ENCODE measurements at regions not wholly inside any gene's neighbourhood (a gene's known extent, or its start where the extent isn't known, plus 50 kb on each side); places are given as distances from the start of the nearest gene placed in this dataset. TPM values are rescaled to one million over a fixed set of nuclear protein-coding genes. Genes with fewer than 3 reads are reported as not detected.
A peak's percentile ranks its signal among the peaks of the same experiment; 100 is the strongest.
"Not testable (repeated sequence)": the region's sequence is repeated elsewhere in the genome, so short reads cannot be mapped to it uniquely, and the experiment has no call there.

- ATAC-seq (ENCODE audit: low FRiP score); DNase-seq (ENCODE audit: low spot score): not testable (repeated sequence)
Observed at GRCh38 chr11:3467599-3467998, 88.7 kb upstream of the ZNF195 start.

DNA sequence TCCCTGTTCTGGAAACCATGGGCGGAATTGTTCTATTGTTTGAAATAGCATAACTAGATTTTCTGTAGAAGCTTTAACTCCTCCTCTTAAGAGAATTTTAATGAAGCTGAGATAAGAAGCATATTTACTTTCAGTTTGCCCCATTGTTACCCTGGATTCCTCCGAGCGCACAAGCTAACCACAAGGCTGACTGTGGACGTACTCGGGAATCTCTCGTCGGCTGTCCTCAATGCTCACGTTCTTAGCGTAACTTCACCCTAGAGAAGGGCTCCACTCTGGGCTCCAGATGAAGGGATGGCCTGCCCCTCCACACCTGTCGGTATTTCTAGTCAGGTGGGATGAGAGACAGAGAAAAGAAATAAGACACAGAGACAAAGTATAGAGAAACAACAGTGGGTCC lies 76.7 kb upstream of the ZNF195 start:
- not testable (repeated sequence) for DNase-seq (ENCODE audit: low spot score); ATAC-seq (ENCODE audit: low FRiP score)

GRCh38 chr11:3454844-3455243 lies 75.9 kb upstream of the ZNF195 start:
- peak; percentile 28 for DNase-seq (ENCODE audit: low spot score)
- TF ChIP-seq, protein P1, sequence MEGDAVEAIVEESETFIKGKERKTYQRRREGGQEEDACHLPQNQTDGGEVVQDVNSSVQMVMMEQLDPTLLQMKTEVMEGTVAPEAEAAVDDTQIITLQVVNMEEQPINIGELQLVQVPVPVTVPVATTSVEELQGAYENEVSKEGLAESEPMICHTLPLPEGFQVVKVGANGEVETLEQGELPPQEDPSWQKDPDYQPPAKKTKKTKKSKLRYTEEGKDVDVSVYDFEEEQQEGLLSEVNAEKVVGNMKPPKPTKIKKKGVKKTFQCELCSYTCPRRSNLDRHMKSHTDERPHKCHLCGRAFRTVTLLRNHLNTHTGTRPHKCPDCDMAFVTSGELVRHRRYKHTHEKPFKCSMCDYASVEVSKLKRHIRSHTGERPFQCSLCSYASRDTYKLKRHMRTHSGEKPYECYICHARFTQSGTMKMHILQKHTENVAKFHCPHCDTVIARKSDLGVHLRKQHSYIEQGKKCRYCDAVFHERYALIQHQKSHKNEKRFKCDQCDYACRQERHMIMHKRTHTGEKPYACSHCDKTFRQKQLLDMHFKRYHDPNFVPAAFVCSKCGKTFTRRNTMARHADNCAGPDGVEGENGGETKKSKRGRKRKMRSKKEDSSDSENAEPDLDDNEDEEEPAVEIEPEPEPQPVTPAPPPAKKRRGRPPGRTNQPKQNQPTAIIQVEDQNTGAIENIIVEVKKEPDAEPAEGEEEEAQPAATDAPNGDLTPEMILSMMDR (IDR thresholded peaks at IDR 0.05), result peak in 1 of 3 donors; percentile 47
- not testable (repeated sequence) for ATAC-seq (ENCODE audit: low FRiP score)

DNA sequence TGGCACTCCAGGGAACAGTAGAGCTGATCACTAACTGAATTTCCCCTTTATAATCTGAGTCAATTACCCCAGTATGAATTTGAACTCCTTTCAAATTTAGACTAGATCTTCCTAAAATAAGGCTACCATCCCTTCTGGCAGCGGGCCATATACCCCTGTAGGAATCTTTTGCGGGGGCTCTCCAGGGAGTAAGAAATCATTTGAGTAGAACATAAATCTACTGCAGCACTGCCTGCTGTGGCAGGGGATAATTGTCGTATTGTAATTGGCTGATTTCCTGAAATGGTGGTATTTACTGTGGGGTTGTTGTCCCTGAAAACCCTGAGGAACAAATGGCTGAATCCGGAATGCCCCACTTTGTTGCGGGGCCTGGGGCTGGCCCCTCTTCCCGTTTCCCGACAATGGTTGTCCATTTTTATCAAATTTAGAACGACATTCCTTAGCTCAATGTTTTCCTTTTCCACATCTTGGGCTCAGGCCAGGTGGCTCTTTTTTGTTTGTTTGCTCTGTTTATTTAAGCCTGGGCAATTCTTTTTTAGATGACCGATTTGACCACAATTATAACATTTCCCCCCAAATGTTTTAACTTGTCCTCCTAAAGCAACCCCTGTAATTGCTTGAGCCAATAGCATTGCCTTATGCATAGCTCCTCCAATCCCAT lies 74.8 kb upstream of the ZNF195 start:
- not testable (repeated sequence) for DNase-seq (ENCODE audit: low spot score); ATAC-seq (ENCODE audit: low FRiP score)

DNA sequence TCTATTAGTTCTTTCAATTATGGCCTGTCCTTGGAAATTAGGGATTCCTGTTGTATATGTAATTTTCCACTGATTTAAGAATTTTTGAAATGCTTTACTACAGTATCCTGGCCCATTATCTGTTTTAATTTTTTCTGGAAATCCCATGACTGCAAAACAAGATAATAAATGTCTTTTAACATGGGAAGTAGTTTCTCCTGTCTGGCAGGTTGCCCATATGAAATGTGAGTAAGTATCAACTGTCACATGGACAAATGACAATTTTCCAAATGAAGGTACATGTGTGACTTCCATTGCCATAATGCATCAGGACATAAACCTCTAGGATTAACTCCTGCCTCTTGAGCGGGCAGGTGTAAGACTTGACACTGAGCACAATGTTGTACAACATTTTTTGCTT lies 71.9 kb upstream of the ZNF195 start:
- ATAC-seq (ENCODE audit: low FRiP score); DNase-seq (ENCODE audit: low spot score): not testable (repeated sequence)

DNA sequence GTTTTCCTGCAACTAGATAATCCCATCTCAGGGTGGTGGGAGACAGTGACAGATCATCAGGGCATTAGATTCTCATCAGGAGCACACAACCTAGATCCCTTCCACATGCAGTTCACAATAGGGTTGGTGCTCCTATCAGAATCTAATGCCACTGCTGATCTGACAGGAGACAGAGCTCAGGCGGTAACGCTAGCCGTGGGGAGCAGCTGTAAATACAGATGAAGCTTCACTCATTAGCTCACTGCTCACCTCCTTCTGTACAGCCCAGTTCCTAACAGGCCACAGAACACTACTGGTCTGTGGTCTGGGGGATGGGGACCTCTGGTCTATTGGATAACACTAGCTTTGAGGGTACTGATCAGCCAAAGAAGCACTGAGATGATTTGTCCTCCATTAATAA lies 66.6 kb upstream of the ZNF195 start:
- not testable (repeated sequence) for ATAC-seq (ENCODE audit: low FRiP score); DNase-seq (ENCODE audit: low spot score)

DNA sequence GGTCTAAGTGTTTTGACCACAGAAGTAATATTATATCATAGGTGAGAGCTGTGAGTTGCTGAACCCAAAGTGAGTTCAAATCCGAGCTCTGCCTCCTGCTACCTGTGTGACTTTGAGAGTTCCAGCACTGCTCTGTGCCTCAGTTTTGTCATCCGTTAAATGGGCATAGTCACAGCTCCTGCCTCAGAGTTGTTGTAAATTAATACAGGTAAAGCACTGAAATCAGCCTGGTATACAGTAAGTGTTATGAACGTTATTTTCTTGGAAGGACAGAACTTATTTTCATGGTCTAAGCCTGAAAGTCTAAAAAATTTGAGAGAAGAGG lies 65.4 kb upstream of the ZNF195 start:
- not testable (repeated sequence) for DNase-seq (ENCODE audit: low spot score); ATAC-seq (ENCODE audit: low FRiP score)

GRCh38 chr11:3443700-3444419 lies 64.9 kb upstream of the ZNF195 start:
- ATAC-seq (ENCODE audit: low FRiP score); DNase-seq (ENCODE audit: low spot score): not testable (repeated sequence)

DNA sequence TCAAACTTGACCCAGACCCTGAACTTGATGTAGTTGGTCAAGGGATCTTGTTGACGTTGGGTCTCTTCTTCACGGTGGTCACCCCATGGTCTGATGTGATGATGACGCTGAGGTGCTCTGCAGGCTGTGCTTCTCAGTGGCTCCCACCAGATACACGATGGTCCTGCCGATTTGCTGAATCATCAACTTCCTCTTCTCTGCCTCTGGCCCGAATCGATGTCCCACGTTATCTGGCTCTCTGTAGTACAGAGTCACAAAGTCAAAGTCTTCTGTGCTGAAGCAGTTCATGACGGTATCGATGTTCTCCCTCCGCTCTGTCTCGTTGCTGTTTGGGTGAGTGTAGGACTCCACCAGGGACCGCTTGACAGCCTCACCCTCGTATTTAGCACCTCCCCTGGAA lies 58.5 kb upstream of the ZNF195 start:
- not testable (repeated sequence) for DNase-seq (ENCODE audit: low spot score); ATAC-seq (ENCODE audit: low FRiP score)

- TF ChIP-seq, protein P1 (IDR thresholded peaks at IDR 0.05), result no peak
- DNase-seq (ENCODE audit: low spot score) (no peak), ATAC-seq (ENCODE audit: low FRiP score) (no peak)
Observed at GRCh38 chr11:3434976-3435375, 56.0 kb upstream of the ZNF195 start.

DNA sequence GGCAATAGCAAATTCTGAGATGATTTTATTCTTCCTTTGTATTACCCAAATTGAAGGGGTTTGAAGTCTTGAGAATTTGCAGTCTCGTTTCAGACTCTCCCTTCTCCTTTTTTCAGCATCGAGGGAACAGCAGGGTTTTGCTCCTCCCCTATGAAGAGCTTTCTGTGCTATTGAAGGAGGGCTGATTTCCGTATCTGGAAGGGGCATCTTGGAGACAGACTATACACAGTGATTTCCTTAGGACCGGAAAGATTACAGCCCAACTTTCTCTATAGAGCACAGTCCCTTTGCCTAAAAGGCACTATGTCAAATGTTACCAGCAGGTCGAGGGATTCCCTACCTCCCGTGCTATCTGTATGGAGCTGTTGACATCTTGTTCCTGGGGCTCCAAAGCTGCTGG lies 50.2 kb upstream of the ZNF195 start:
- ATAC-seq (ENCODE audit: low FRiP score); DNase-seq (ENCODE audit: low spot score): not testable (repeated sequence)

Small RNA genes lying in the stretch of these regions (small RNA-seq; reads per million reads assigned to genes)
- gene SNRPCP5, result not detected

All from omental fat pad (tissue), 3 donors.